K562 (cell line): ENCODE measurements at regions not wholly inside any gene's neighbourhood (a gene's known extent, or its start where the extent isn't known, plus 50 kb on each side); places are given as distances from the start of the nearest gene placed in this dataset.

Source experiments
- ATAC-seq: fragments of 200-7000 bp; cut with Tn5 transposase; 3 replicates; pipeline ENCODE4 v1.9.1; 2020; ENCODE audit warnings: moderate library complexity
- BruUV-seq: library from RNA; stranded (reverse); fragments of 400-500 nt; replicated peaks from 2 replicates; lab custom pipeline; 2021; lab: Mats Ljungman, UMichigan
- CTCF ChIA-PET: fragments of 300-600 bp; formaldehyde crosslinking; extraction: SDS; loops from one replicate; lab custom pipeline; 2021; ENCODE audit warnings: low intra/inter-chr PET ratio; lab: Yijun Ruan, JAX
- POLR2A ChIA-PET: fragments of 300-600, 350-650 bp; sonication (Branson Sonifier 250); formaldehyde crosslinking; extraction: SDS; loops from one replicate; lab custom pipeline; 2021; ENCODE audit warnings: antibody characterized with exemption, inconsistent platforms; lab: Yijun Ruan, JAX
- DNase-seq, 4 experiments: peaks; one replicate each; pipeline versions ENCODE4 v3.0.0 to v3.0.0-alpha.2; 2011 to 2018; ENCODE audit warnings: low spot score in 3 of 4, mixed read lengths in 3 of 4; ENCODE audit errors: extremely low read depth in 1 of 4
- FAIRE-seq: peaks from 2 replicates; lab custom pipeline; 2011; peaks lifted over from hg19 to GRCh38; lab: Jason Lieb, UNC
- H2AFZ ChIP-seq: 2 replicates; pipeline ENCODE4 v1.6.0; 2011; ENCODE audit warnings: low read depth, low read length, control low read depth, inconsistent platforms
- H3K27ac ChIP-seq: fragments of 200-600 bp; 3 replicates; pipeline ENCODE4 v1.8.0; 2011; ENCODE audit warnings: low read depth, mild to moderate bottlenecking, control low read depth, inconsistent platforms, low read length, moderate library complexity, mixed read lengths; ENCODE audit errors: extremely low read depth
- H3K27me3 ChIP-seq, 2 experiments: fragments of 300-600 bp in 1 of 2; 2 replicates in 1 of 2; 3 replicates in 1 of 2; pipeline versions ENCODE4 v1.6.0 to v1.8.0; 2011; ENCODE audit warnings: inconsistent platforms in 2 of 2, low read length in 2 of 2, mild to moderate bottlenecking in 1 of 2, mixed read lengths in 1 of 2, moderate library complexity in 1 of 2; ENCODE audit not compliant: control insufficient read depth in 2 of 2, insufficient read depth in 2 of 2
- H3K36me3 ChIP-seq: fragments of 300-600 bp; 3 replicates; pipeline ENCODE4 v1.8.0; 2011; ENCODE audit warnings: mild to moderate bottlenecking, low read length, inconsistent platforms; ENCODE audit not compliant: control insufficient read depth, insufficient read depth
- H3K4me1 ChIP-seq, 2 experiments: fragments of 200-600 bp in 1 of 2; replicated peaks in 1 of 2; 2 replicates in 1 of 2; 3 replicates in 1 of 2; pipeline versions ENCODE4 v1.5.1 to v1.8.0; 2011; ENCODE audit warnings: inconsistent platforms in 2 of 2, low read length in 2 of 2, mild to moderate bottlenecking in 1 of 2, mixed read lengths in 1 of 2, moderate library complexity in 1 of 2; ENCODE audit not compliant: control insufficient read depth in 2 of 2, insufficient read depth in 2 of 2
- H3K4me2 ChIP-seq: 2 replicates; pipeline ENCODE4 v1.6.1; 2011; ENCODE audit warnings: low read length, control low read depth, inconsistent platforms, mixed read lengths; ENCODE audit not compliant: insufficient read depth
- H3K4me3 ChIP-seq: fragments of 200-600 bp; sonication (generic), shearing (Covaris generic); 2 replicates; pipeline ENCODE4 v1.5.1; 2016; ENCODE audit warnings: control low read depth, inconsistent platforms
- H3K79me2 ChIP-seq: fragments of 200-600 bp; 3 replicates; pipeline ENCODE4 v1.8.0; 2011; ENCODE audit warnings: low read length, inconsistent platforms; ENCODE audit not compliant: control insufficient read depth, insufficient read depth
- H3K9ac ChIP-seq, 2 experiments: 2 replicates each; pipeline versions ENCODE4 v1.6.0 to v1.6.1; 2011; ENCODE audit warnings: low read depth in 2 of 2, low read length in 2 of 2, control low read depth in 1 of 2, inconsistent platforms in 1 of 2, mild to moderate bottlenecking in 1 of 2, mixed read lengths in 1 of 2; ENCODE audit not compliant: insufficient read depth in 1 of 2
- H3K9me1 ChIP-seq: one replicate; pipeline ENCODE4 v1.6.0; 2011; ENCODE audit warnings: inconsistent platforms, mild to moderate bottlenecking, low read length, moderate library complexity; ENCODE audit not compliant: control insufficient read depth, insufficient read depth
- H3K9me3 ChIP-seq: replicated peaks from 2 replicates; pipeline ENCODE4 v1.5.1; 2011; ENCODE audit warnings: low read depth, low read length, inconsistent platforms; ENCODE audit not compliant: control insufficient read depth, insufficient read depth
- H4K20me1 ChIP-seq: replicated peaks from 2 replicates; pipeline ENCODE4 v1.6.1; 2011; ENCODE audit warnings: low read length, inconsistent platforms, mixed read lengths; ENCODE audit not compliant: control insufficient read depth, insufficient read depth
- ARHGAP35 ChIP-seq: fragments of 450-650 bp; IDR thresholded peaks from 2 replicates; pipeline ENCODE4 v1.6.1; 2018; ENCODE audit not compliant: partially characterized antibody
- BCOR ChIP-seq: fragments of 450-650 bp; IDR thresholded peaks from 2 replicates; pipeline ENCODE4 v1.6.1; 2016
- ERF ChIP-seq: fragments of 450-650 bp; formaldehyde crosslinking; IDR thresholded peaks from 2 replicates; pipeline ENCODE4 v1.4.0; 2020; ENCODE audit warnings: mild to moderate bottlenecking, mixed read lengths
- FIP1L1 ChIP-seq: fragments of 200-400 bp; formaldehyde crosslinking; IDR thresholded peaks from 2 replicates; pipeline ENCODE4 v1.6.1; 2018; ENCODE audit warnings: mild to moderate bottlenecking, low read depth, low read length; ENCODE audit not compliant: poor library complexity, severe bottlenecking
- SMARCC2 ChIP-seq: fragments of 450-650 bp; IDR thresholded peaks from 2 replicates; pipeline ENCODE4 v1.6.1; 2017; ENCODE audit warnings: antibody characterized with exemption, moderate library complexity, mild to moderate bottlenecking, low read depth
- ZBTB33 ChIP-seq: sonication (generic); formaldehyde crosslinking; IDR thresholded peaks from 2 replicates; pipeline ENCODE4 v1.8.1; 2023; ENCODE audit warnings: mild to moderate bottlenecking, missing genetic modification reagents
- ZNF57 ChIP-seq: fragments of 450-650 bp; formaldehyde crosslinking; IDR thresholded peaks from 2 replicates; pipeline ENCODE4 v1.4.0; 2020; ENCODE audit warnings: mild to moderate bottlenecking, moderate library complexity
- ZNF717 ChIP-seq: fragments of 250-450 bp; sonication (Bioruptor Pico); IDR thresholded peaks from 2 replicates; pipeline ENCODE4 v1.5.0; 2021
- ZSCAN32 ChIP-seq: fragments of 450-650 bp; formaldehyde crosslinking; IDR thresholded peaks from 2 replicates; pipeline ENCODE4 v1.4.0; 2020; ENCODE audit warnings: mild to moderate bottlenecking, moderate library complexity
- ZZZ3 ChIP-seq: fragments of 450-650 bp; IDR thresholded peaks from 2 replicates; pipeline ENCODE4 v1.6.1; 2016; ENCODE audit warnings: antibody characterized with exemption, mild to moderate bottlenecking, moderate library complexity
- whole genome bisulfite sequencing: fragments of 100-300 bp; shearing (Covaris generic); methylation state at CpG from one replicate; pipeline ENCODE4 v1.1.6; 2016; ENCODE audit warnings: low coverage, mixed read lengths; ENCODE audit not compliant: insufficient coverage; ENCODE audit errors: missing lambda C conversion rate; 5-methylcytosine and 5-hydroxymethylcytosine counted together
- in situ Hi-C: fragments of 300-500 bp; cut with MboI; formaldehyde crosslinking; loops from 4 replicates; pipeline ENCODE4 v1.15.0; 2018; ENCODE audit warnings: inconsistent platforms, mixed read lengths
- intact Hi-C: fragments of 100-400 bp; cut with micrococcal nuclease; formaldehyde crosslinking; loops from 2 replicates; pipeline ENCODE4 v1.14.2; 2022

- no peak for FAIRE-seq
- intact Hi-C loops (no loop called here), in situ Hi-C loops (no loop called here)
- ChIA-PET CTCF (no interaction called here), POLR2A (no interaction called here)
- ATAC-seq, result no peak
- Histone ChIP-seq H3K4me2 (no peak overlapping the region), H3K4me3 (no peak overlapping the region), H4K20me1 (no peaks in the 10 kb centered on the region), H3K9ac (no peak overlapping the region), H3K4me1 (no peaks in the 10 kb centered on the region), H2AFZ (no peak overlapping the region), H3K9me3 (no peaks in the 10 kb centered on the region), H3K36me3 (no peaks in the 10 kb centered on the region), H3K27ac (no peak overlapping the region), H3K27me3 (no peaks in the 10 kb centered on the region), H3K79me2 (no peaks in the 10 kb centered on the region), H3K9me1 (no peaks in the 10 kb centered on the region)
- TF ChIP-seq ZZZ3 (no peak), ZBTB33 (CRISPR knock-in tag) (no peak), SMARCC2 (no peak), FIP1L1 (no peak), ZSCAN32 (CRISPR knock-in tag) (no peak), ARHGAP35 (no peak), ZNF57 (CRISPR knock-in tag) (no peak), BCOR (no peak), ZNF717 (CRISPR knock-in tag) (no peak), ERF (no peak)
- no TSS peak for BruUV-seq
- 0% methylated on average over 5 of the region's 5 CpGs for WGBS
- DNase-seq, result no peak
Observed at GRCh38 chr7:41038211-41038610, 664.7 kb downstream of the INHBA start.
